SK-N-SH (cell line): ENCODE measurements at regions not wholly inside any gene's neighbourhood (a gene's known extent, or its start where the extent isn't known, plus 50 kb on each side); places are given as distances from the start of the nearest gene placed in this dataset.

Experiments
- CTCF ChIA-PET: fragments of 300-600, 350-600 bp; formaldehyde crosslinking; extraction: SDS; loops from one replicate; lab custom pipeline; 2021; lab: Yijun Ruan, JAX
- POLR2A ChIA-PET: fragments of 350-600 bp; sonication (Branson Sonifier 250); formaldehyde crosslinking; extraction: SDS; loops from one replicate; lab custom pipeline; 2020; ENCODE audit warnings: antibody characterized with exemption, inconsistent platforms; lab: Yijun Ruan, JAX
- DNase-seq: peaks from one replicate; pipeline ENCODE4 v3.0.0; 2012
- H2AFZ ChIP-seq: fragments of 200-600 bp; sonication (generic); 2 replicates; pipeline ENCODE4 v1.8.1; 2016; ENCODE audit warnings: antibody characterized with exemption, mild to moderate bottlenecking, low read depth
- H3F3A ChIP-seq: fragments of 200-600 bp; sonication (generic); replicated peaks from 2 replicates; pipeline ENCODE3; 2016; ENCODE audit warnings: antibody characterized with exemption, mild to moderate bottlenecking; ENCODE audit not compliant: insufficient read depth
- H3K27ac ChIP-seq, 2 experiments: fragments of 200-500 bp in 1 of 2; fragments of 200-600 bp in 1 of 2; sonication (Bioruptor generic) in 1 of 2; sonication (generic), shearing (Covaris generic) in 1 of 2; 2 replicates each; pipeline versions ENCODE4 v1.5.1 to v1.6.1; 2014 to 2016; ENCODE audit warnings: low read depth in 2 of 2, inconsistent platforms in 1 of 2, low read length in 1 of 2, mild to moderate bottlenecking in 1 of 2, mixed read lengths in 1 of 2
- H3K27me3 ChIP-seq: fragments of 200-600 bp; sonication (generic), shearing (Covaris generic); 2 replicates; pipeline ENCODE4 v1.6.1; 2016; ENCODE audit warnings: mixed run types; ENCODE audit not compliant: insufficient read depth
- H3K36me3 ChIP-seq, 2 experiments: fragments of 200-500 bp in 1 of 2; fragments of 200-600 bp in 1 of 2; sonication (Bioruptor generic) in 1 of 2; sonication (generic) in 1 of 2; replicated peaks in 1 of 2; 2 replicates each; pipeline versions ENCODE3 to v1.5.1; 2014 to 2016; ENCODE audit warnings: low read length in 1 of 2, mild to moderate bottlenecking in 1 of 2; ENCODE audit not compliant: insufficient read depth in 2 of 2, control insufficient read depth in 1 of 2
- H3K4me1 ChIP-seq, 2 experiments: fragments of 200-500 bp in 1 of 2; fragments of 200-600 bp in 1 of 2; sonication (Bioruptor generic) in 1 of 2; sonication (generic), shearing (Covaris generic) in 1 of 2; 2 replicates each; pipeline versions ENCODE4 v1.5.1 to v1.6.1; 2014 to 2016; ENCODE audit warnings: low read depth in 1 of 2, low read length in 1 of 2, mixed run types in 1 of 2; ENCODE audit not compliant: insufficient read depth in 2 of 2, control insufficient read depth in 1 of 2
- H3K4me2 ChIP-seq: fragments of 200-600 bp; sonication (generic), shearing (Covaris generic); 2 replicates; pipeline ENCODE4 v1.6.1; 2017; ENCODE audit warnings: mixed run types
- H3K4me3 ChIP-seq, 2 experiments: fragments of 200-500 bp in 1 of 2; fragments of 200-600 bp in 1 of 2; sonication (Bioruptor generic) in 1 of 2; sonication (generic), shearing (Covaris generic) in 1 of 2; 2 replicates each; pipeline versions ENCODE4 v1.5.1 to v1.8.1; 2014 to 2016; ENCODE audit warnings: low read depth in 2 of 2, inconsistent platforms in 1 of 2, low read length in 1 of 2, mild to moderate bottlenecking in 1 of 2, mixed read lengths in 1 of 2, moderate library complexity in 1 of 2
- H3K79me2 ChIP-seq: fragments of 200-600 bp; sonication (generic); 2 replicates; pipeline ENCODE4 v1.8.1; 2017; ENCODE audit warnings: mild to moderate bottlenecking; ENCODE audit not compliant: insufficient read depth
- H3K9ac ChIP-seq: fragments of 200-600 bp; sonication (generic); 2 replicates; pipeline ENCODE4 v1.6.1; 2017; ENCODE audit warnings: mixed run types
- H3K9me2 ChIP-seq: fragments of 200-600 bp; sonication (generic); 2 replicates; pipeline ENCODE4 v1.6.1; 2017; ENCODE audit warnings: mixed run types
- H3K9me3 ChIP-seq: fragments of 200-600 bp; sonication (generic); 2 replicates; pipeline ENCODE4 v1.6.1; 2017; ENCODE audit warnings: mixed run types, mild to moderate bottlenecking, moderate library complexity
- H4K20me1 ChIP-seq: fragments of 200-600 bp; sonication (generic); 2 replicates; pipeline ENCODE4 v1.6.1; 2017; ENCODE audit warnings: mild to moderate bottlenecking, mixed run types; ENCODE audit not compliant: insufficient read depth
- ELF1 ChIP-seq: IDR thresholded peaks from 2 replicates; pipeline ENCODE4 v1.4.0; 2012
- EP300 ChIP-seq, 2 experiments: IDR thresholded peaks; 2 replicates each; pipeline versions ENCODE4 v1.4.0 to v1.6.1; 2012; ENCODE audit warnings: borderline replicate concordance in 1 of 2, low read depth in 1 of 2, low read length in 1 of 2
- FOSL2 ChIP-seq: IDR thresholded peaks from 2 replicates; pipeline ENCODE4 v1.4.0; 2012; ENCODE audit warnings: low read depth, mild to moderate bottlenecking, moderate library complexity, borderline replicate concordance
- FOXM1 ChIP-seq: IDR thresholded peaks from 2 replicates; pipeline ENCODE4 v1.4.0; 2012; ENCODE audit warnings: low read depth, mild to moderate bottlenecking
- GABPA ChIP-seq: IDR thresholded peaks from 2 replicates; pipeline ENCODE4 v1.4.0; 2012; ENCODE audit warnings: low read depth, mild to moderate bottlenecking
- JUND ChIP-seq: IDR thresholded peaks from 2 replicates; pipeline ENCODE4 v1.4.0; 2012
- MEF2A ChIP-seq: IDR thresholded peaks from 2 replicates; pipeline ENCODE4 v1.4.0; 2012; ENCODE audit warnings: low read depth, borderline replicate concordance
- NFIC ChIP-seq: IDR thresholded peaks from 2 replicates; pipeline ENCODE4 v1.4.0; 2012; ENCODE audit warnings: borderline replicate concordance
- PBX3 ChIP-seq: IDR thresholded peaks from 2 replicates; pipeline ENCODE4; 2012
- POLR2AphosphoS5 ChIP-seq: IDR thresholded peaks from 2 replicates; pipeline ENCODE4 v1.6.1; 2012; ENCODE audit warnings: low read depth, low read length
- REST ChIP-seq: IDR thresholded peaks from 2 replicates; pipeline ENCODE4 v1.6.1; 2012; ENCODE audit warnings: mild to moderate bottlenecking, low read depth, low read length, moderate library complexity
- RFX5 ChIP-seq: IDR thresholded peaks from 2 replicates; pipeline ENCODE4 v1.6.1; 2012; ENCODE audit warnings: mild to moderate bottlenecking, improper control_type of control experiment, low read length
- TCF12 ChIP-seq: IDR thresholded peaks from 2 replicates; pipeline ENCODE4 v1.4.0; 2012
- TEAD4 ChIP-seq: IDR thresholded peaks from 2 replicates; pipeline ENCODE4 v1.4.0; 2012; ENCODE audit warnings: mild to moderate bottlenecking, borderline replicate concordance; ENCODE audit not compliant: insufficient read depth
- USF2 ChIP-seq: fragments of 150-350 bp; IDR thresholded peaks from 2 replicates; pipeline ENCODE4 v1.6.1; 2017; ENCODE audit warnings: antibody characterized with exemption, low read length, low read depth, borderline replicate concordance
- YY1 ChIP-seq: IDR thresholded peaks from 2 replicates; pipeline ENCODE4 v1.4.0; 2012; ENCODE audit warnings: low read depth, mild to moderate bottlenecking
- ZBTB33 ChIP-seq: IDR thresholded peaks from 2 replicates; pipeline ENCODE4 v1.4.0; 2012; ENCODE audit warnings: low read depth, borderline replicate concordance
- WGBS: methylation state at CpG from one replicate; pipeline ENCODE4 v1.1.6; 2017; ENCODE audit warnings: low lambda C conversion rate; 5-methylcytosine and 5-hydroxymethylcytosine counted together
- TF ChIP-seq, protein P1 (sequence below): fragments of 150-350 bp; IDR thresholded peaks from 2 replicates; pipeline ENCODE4 v1.6.1; 2016; ENCODE audit warnings: mild to moderate bottlenecking, low read depth, low read length
- TF ChIP-seq, protein P2 (sequence below): IDR thresholded peaks from 2 replicates; pipeline ENCODE4 v1.4.0; 2012; ENCODE audit warnings: low read depth
- TF ChIP-seq, protein P3 (sequence below): fragments of 200-600 bp; sonication (generic); IDR thresholded peaks from 2 replicates; pipeline ENCODE4 v1.6.1; 2017; ENCODE audit warnings: antibody characterized with exemption, mild to moderate bottlenecking, moderate library complexity

DNA sequence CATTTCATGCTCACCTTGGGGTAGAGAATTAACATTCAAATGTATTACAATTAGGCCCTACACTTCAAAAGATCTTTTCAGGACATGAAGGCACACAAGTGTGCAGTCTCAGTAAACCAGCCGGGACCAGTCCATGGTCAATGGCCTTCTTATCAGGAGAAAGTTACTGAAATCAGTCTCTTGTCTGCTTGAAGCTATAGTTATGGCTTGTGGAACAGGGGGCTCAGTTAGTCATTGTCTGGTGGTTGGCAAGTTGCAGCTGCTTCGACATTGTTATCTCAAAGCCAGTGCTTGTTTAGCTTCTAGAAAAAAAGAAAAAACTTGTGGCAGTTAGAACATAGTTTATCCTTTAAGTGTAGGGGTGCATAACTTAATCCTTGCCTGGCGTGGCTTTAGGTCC lies 213.1 kb upstream of the ACO1 start:
- POLR2A ChIA-PET: no interaction called here
- H3K27me3 ChIP-seq: no peaks in the 10 kb centered on the region
- H3K4me1 ChIP-seq: no peaks in the 10 kb centered on the region; a peak in 1 of 4 replicates
- H3F3A ChIP-seq: no peaks in the 10 kb centered on the region
- H3K9ac ChIP-seq: no peak overlapping the region
- H3K9me2 ChIP-seq: no peaks in the 10 kb centered on the region
- no peaks in the 10 kb centered on the region for H3K9me3 ChIP-seq
- no peaks in the 10 kb centered on the region for H3K36me3 ChIP-seq
- H3K4me3 ChIP-seq: no peak overlapping the region
- H3K27ac ChIP-seq: no peak overlapping the region
- no peak overlapping the region for H2AFZ ChIP-seq
- H3K4me2 ChIP-seq: no peak overlapping the region
- 16% methylated on average over 3 of the region's 3 CpGs for WGBS
- no peaks in the 10 kb centered on the region for H3K79me2 ChIP-seq
- CTCF ChIA-PET: no interaction called here
- DNase-seq: no peak
- TF ChIP-seq REST (no peak), POLR2AphosphoS5 (no peak), ZBTB33 (no peak), NFIC (no peak), JUND (no peak), FOXM1 (no peak), FOSL2 (no peak), YY1 (no peak), EP300 (IDR thresholded peaks at IDR 0.05; ENCODE audit: borderline replicate concordance in 1 of 2, low read depth in 1 of 2, low read length in 1 of 2) (no peak), PBX3 (no peak), MEF2A (no peak), TCF12 (no peak), TEAD4 (no peak), ELF1 (no peak), GABPA (no peak), RFX5 (no peak), USF2 (no peak)
- TF ChIP-seq, protein P1, sequence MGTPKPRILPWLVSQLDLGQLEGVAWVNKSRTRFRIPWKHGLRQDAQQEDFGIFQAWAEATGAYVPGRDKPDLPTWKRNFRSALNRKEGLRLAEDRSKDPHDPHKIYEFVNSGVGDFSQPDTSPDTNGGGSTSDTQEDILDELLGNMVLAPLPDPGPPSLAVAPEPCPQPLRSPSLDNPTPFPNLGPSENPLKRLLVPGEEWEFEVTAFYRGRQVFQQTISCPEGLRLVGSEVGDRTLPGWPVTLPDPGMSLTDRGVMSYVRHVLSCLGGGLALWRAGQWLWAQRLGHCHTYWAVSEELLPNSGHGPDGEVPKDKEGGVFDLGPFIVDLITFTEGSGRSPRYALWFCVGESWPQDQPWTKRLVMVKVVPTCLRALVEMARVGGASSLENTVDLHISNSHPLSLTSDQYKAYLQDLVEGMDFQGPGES: no peak
- TF ChIP-seq, protein P2, sequence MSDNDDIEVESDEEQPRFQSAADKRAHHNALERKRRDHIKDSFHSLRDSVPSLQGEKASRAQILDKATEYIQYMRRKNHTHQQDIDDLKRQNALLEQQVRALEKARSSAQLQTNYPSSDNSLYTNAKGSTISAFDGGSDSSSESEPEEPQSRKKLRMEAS: no peak
- TF ChIP-seq, protein P3, sequence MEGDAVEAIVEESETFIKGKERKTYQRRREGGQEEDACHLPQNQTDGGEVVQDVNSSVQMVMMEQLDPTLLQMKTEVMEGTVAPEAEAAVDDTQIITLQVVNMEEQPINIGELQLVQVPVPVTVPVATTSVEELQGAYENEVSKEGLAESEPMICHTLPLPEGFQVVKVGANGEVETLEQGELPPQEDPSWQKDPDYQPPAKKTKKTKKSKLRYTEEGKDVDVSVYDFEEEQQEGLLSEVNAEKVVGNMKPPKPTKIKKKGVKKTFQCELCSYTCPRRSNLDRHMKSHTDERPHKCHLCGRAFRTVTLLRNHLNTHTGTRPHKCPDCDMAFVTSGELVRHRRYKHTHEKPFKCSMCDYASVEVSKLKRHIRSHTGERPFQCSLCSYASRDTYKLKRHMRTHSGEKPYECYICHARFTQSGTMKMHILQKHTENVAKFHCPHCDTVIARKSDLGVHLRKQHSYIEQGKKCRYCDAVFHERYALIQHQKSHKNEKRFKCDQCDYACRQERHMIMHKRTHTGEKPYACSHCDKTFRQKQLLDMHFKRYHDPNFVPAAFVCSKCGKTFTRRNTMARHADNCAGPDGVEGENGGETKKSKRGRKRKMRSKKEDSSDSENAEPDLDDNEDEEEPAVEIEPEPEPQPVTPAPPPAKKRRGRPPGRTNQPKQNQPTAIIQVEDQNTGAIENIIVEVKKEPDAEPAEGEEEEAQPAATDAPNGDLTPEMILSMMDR: no peak
- H4K20me1 ChIP-seq: no peaks in the 10 kb centered on the region
